ENCODE measurements at regions not wholly inside any gene's neighbourhood (a gene's known extent, or its start where the extent isn't known, plus 50 kb on each side); places are given as distances from the start of the nearest gene placed in this dataset.

- no peak for TF ChIP-seq POLR2AphosphoS5 (IDR thresholded peaks at IDR 0.05)
- TF ChIP-seq, protein P1, sequence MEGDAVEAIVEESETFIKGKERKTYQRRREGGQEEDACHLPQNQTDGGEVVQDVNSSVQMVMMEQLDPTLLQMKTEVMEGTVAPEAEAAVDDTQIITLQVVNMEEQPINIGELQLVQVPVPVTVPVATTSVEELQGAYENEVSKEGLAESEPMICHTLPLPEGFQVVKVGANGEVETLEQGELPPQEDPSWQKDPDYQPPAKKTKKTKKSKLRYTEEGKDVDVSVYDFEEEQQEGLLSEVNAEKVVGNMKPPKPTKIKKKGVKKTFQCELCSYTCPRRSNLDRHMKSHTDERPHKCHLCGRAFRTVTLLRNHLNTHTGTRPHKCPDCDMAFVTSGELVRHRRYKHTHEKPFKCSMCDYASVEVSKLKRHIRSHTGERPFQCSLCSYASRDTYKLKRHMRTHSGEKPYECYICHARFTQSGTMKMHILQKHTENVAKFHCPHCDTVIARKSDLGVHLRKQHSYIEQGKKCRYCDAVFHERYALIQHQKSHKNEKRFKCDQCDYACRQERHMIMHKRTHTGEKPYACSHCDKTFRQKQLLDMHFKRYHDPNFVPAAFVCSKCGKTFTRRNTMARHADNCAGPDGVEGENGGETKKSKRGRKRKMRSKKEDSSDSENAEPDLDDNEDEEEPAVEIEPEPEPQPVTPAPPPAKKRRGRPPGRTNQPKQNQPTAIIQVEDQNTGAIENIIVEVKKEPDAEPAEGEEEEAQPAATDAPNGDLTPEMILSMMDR (IDR thresholded peaks at IDR 0.05) = no peak
- no peak for TF ChIP-seq EP300 (IDR thresholded peaks at IDR 0.05)
- TF ChIP-seq POLR2A (IDR thresholded peaks at IDR 0.05; ENCODE audit: low read depth) = no peak
- Histone ChIP-seq H3K27me3 (no peaks in the 10 kb centered on the region), H3K4me3 (no peak overlapping the region), H3K36me3 (no peaks in the 10 kb centered on the region), H3K4me1 (no peaks in the 10 kb centered on the region), H3K27ac (replicated peaks in 1 of 4) (no peak overlapping the region), H3K9me3 (no peaks in the 10 kb centered on the region)
- intact Hi-C loops (cut with DNase I) = no loop called here
- DNase-seq (ENCODE audit: extremely low spot score) = no peak
- WGBS = 92% methylated on average over 2 of the region's 2 CpGs
These were observed 112.2 kb upstream of the ZNF608 start for GRCh38 chr5:124858612-124859011.

- H3K4me3 ChIP-seq = no peak overlapping the region
- H3K4me1 ChIP-seq = no peaks in the 10 kb centered on the region
- no peaks in the 10 kb centered on the region for H3K27me3 ChIP-seq
- WGBS = 56% methylated on average over 4 of the region's 4 CpGs
- H3K36me3 ChIP-seq = no peaks in the 10 kb centered on the region
- intact Hi-C loops (cut with DNase I) = no loop called here
- H3K27ac ChIP-seq (replicated peaks in 1 of 4) = no peak overlapping the region
- no peak for TF ChIP-seq EP300 (IDR thresholded peaks at IDR 0.05)
- no peaks in the 10 kb centered on the region for H3K9me3 ChIP-seq
- no peak for DNase-seq (ENCODE audit: extremely low spot score)
These were observed 112.6 kb upstream of the ZNF608 start for GRCh38 chr5:124859027-124859426.

GRCh38 chr5:124859556-124860290 is 113.3 kb upstream of the ZNF608 start:
- DNase-seq (ENCODE audit: extremely low spot score) = no peak
- Histone ChIP-seq H3K4me3 (no peak overlapping the region), H3K27ac (replicated peaks in 1 of 4) (no peak overlapping the region), H3K27me3 (no peaks in the 10 kb centered on the region), H3K4me1 (no peaks in the 10 kb centered on the region), H3K9me3 (no peaks in the 10 kb centered on the region), H3K36me3 (no peaks in the 10 kb centered on the region)
- WGBS = 81% methylated on average over 3 of the region's 3 CpGs
- TF ChIP-seq POLR2A (IDR thresholded peaks at IDR 0.05; ENCODE audit: low read depth) (no peak), EP300 (IDR thresholded peaks at IDR 0.05) (no peak), POLR2AphosphoS5 (IDR thresholded peaks at IDR 0.05) (no peak)
- TF ChIP-seq, protein P1 (IDR thresholded peaks at IDR 0.05) = no peak
- intact Hi-C loops (cut with DNase I) = no loop called here

GRCh38 chr5:124860291-124860655 is 113.8 kb upstream of the ZNF608 start:
- Histone ChIP-seq H3K27ac (replicated peaks in 1 of 4) (no peak overlapping the region), H3K36me3 (no peaks in the 10 kb centered on the region), H3K4me3 (no peak overlapping the region), H3K9me3 (no peaks in the 10 kb centered on the region), H3K4me1 (no peaks in the 10 kb centered on the region), H3K27me3 (no peaks in the 10 kb centered on the region)
- WGBS = 88% methylated on average over 4 of the region's 4 CpGs
- no peak for DNase-seq (ENCODE audit: extremely low spot score)
- intact Hi-C loops (cut with DNase I) = no loop called here
- TF ChIP-seq, protein P1 (IDR thresholded peaks at IDR 0.05) = no peak
- TF ChIP-seq POLR2A (IDR thresholded peaks at IDR 0.05; ENCODE audit: low read depth) = no peak
- no peak for TF ChIP-seq POLR2AphosphoS5 (IDR thresholded peaks at IDR 0.05)
- TF ChIP-seq EP300 (IDR thresholded peaks at IDR 0.05) = no peak

GRCh38 chr5:124865066-124865465 is 118.6 kb upstream of the ZNF608 start:
- Histone ChIP-seq H3K27me3 (no peaks in the 10 kb centered on the region), H3K36me3 (no peaks in the 10 kb centered on the region), H3K4me1 (peaks cover 7 to 16% (median 14%) of the 10 kb centered on the region in 4 donors), H3K4me3 (no peak overlapping the region), H3K9me3 (no peaks in the 10 kb centered on the region), H3K27ac (replicated peaks in 1 of 4) (no peak overlapping the region)
- DNase-seq (ENCODE audit: extremely low spot score) = no peak
- TF ChIP-seq, protein P1 (IDR thresholded peaks at IDR 0.05) = no peak
- no peak for TF ChIP-seq EP300 (IDR thresholded peaks at IDR 0.05)
- no peak for TF ChIP-seq POLR2A (IDR thresholded peaks at IDR 0.05; ENCODE audit: low read depth)
- no peak for TF ChIP-seq POLR2AphosphoS5 (IDR thresholded peaks at IDR 0.05)
- WGBS = 98% methylated on average over 3 of the region's 3 CpGs
- intact Hi-C loops (cut with DNase I) = no loop called here

Measured in esophagus muscularis mucosa (tissue), 4 donors.